ENCODE measurements at regions not wholly inside any gene's neighbourhood (a gene's known extent, or its start where the extent isn't known, plus 50 kb on each side); places are given as distances from the start of the nearest gene placed in this dataset.

- H3K9ac ChIP-seq (replicated peaks; ENCODE audit: extremely low read depth, insufficient read depth, low read length): no peak overlapping the region
- no peaks in the 10 kb centered on the region for H3K27me3 ChIP-seq (ENCODE audit: control insufficient read depth in 2 of 2, insufficient read depth in 2 of 2, low read length in 2 of 2)
- FAIRE-seq: no peak
- no peak for DNase-seq (ENCODE audit: low read depth, low spot score)
- H3K27ac ChIP-seq (ENCODE audit: insufficient read depth, low read depth, low read length): no peak overlapping the region
- ChIA-PET CTCF (interaction anchor here (0.6 to 0.8 kb wide), 2 partner anchors 17 to 41 kb away, joined by 3 read pairs; no protein-coding TSS in a partner anchor), POLR2A (no interaction called here)
- H3K4me3 ChIP-seq (replicated peaks in 1 of 3; ENCODE audit: insufficient read depth in 1 of 3, low read depth in 1 of 3, low read length in 3 of 3): no peak overlapping the region
- TF ChIP-seq EZH2 (IDR thresholded peaks at IDR 0.05; ENCODE audit: borderline replicate concordance, low read depth, low read length, severe bottlenecking): no peak
- no peak for TF ChIP-seq GATA2 (IDR thresholded peaks at IDR 0.05; ENCODE audit: insufficient read depth, insufficient read length, low read depth, low read length)
- TF ChIP-seq JUN (IDR thresholded peaks at IDR 0.05; ENCODE audit: borderline replicate concordance, insufficient read depth, insufficient read length, low read depth): no peak
- no peak for TF ChIP-seq POLR2AphosphoS5 (IDR thresholded peaks at IDR 0.05; ENCODE audit: insufficient read depth, low read depth, low read length)
- TF ChIP-seq FOS (IDR thresholded peaks at IDR 0.05; ENCODE audit: borderline replicate concordance, insufficient read depth, low read length): no peak
- dilution Hi-C loops (cut with MboI; ENCODE audit: extremely low pct_ligation_motif_present, low sequenced_read_pairs): no loop called here
- intact Hi-C loops (cut with micrococcal nuclease): loop anchor here (5.0 kb wide), 1 partner anchor 98 kb away; no protein-coding TSS in a partner anchor
- no peaks in the 10 kb centered on the region for H3K9me1 ChIP-seq (replicated peaks; ENCODE audit: control insufficient read depth, extremely low read depth, insufficient read depth, low read length)
- peaks cover 13% of the 10 kb centered on the region for H3K4me1 ChIP-seq (ENCODE audit: control insufficient read depth, extremely low read depth, insufficient read depth, low read length)
- no peaks in the 10 kb centered on the region for H3K36me3 ChIP-seq (ENCODE audit: control insufficient read depth in 2 of 2, extremely low read depth in 1 of 2, insufficient read depth in 2 of 2, low read length in 2 of 2)
- peak overlapping the region; percentile 42 for H2AFZ ChIP-seq (ENCODE audit: low read depth, low read length)
- H3K79me2 ChIP-seq (ENCODE audit: control insufficient read depth, insufficient read depth, low read length): no peaks in the 10 kb centered on the region
- no peak overlapping the region for H3K4me2 ChIP-seq (ENCODE audit: insufficient read depth, low read length)
- no peaks in the 10 kb centered on the region for H4K20me1 ChIP-seq (replicated peaks; ENCODE audit: control insufficient read depth, extremely low read depth, insufficient read depth, low read length)
- BruUV-seq (replicated peaks): no TSS peak
- no peaks in the 10 kb centered on the region for H3K9me3 ChIP-seq (replicated peaks; ENCODE audit: control insufficient read depth, insufficient read depth, low read length)
These were observed 201.5 kb downstream of the AUH start for GRCh38 chr9:91160181-91160580.

DNA sequence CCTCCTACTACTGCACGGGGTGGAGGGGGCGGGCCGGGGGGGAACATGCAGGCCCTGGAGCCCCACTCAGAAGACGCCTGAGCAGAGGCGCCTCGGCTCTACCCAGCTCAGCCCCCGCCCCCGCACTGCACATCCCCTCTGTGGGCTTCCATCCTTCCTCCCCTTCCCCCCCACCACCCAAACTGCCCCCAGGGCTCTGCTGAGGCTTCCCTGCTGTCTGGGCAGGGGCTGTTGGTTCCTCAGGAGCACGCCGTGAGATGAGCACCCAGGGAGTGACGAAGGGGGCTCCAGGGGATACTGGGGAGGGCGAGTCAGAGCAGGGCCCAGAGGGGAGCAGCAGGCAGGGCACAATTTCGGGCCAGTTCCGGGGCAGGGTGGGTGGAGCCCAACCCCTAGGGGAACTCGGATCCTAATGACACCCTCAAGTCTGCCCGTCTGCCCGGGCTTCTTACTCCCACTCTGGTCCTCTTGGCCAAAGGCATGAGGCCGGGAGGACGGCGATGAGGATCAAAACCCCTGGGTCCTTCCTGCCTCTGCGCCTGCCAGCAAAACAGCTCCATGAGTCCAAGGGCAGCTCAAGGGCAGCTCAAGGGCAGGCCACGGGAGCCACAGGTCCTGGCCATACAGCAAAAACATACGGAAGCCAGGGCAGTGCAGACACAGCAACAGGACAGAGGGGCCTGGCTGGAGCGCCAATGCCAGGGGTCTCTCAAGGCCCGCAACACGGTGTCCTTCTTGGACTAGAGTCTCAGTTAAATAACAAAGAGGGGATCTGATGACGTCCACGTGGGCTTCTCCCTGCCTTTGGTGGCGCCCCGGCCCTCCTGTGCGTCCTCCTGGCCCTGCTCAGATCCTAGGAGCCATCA, 200.9 kb downstream of the AUH start:
- BruUV-seq (replicated peaks): no TSS peak
- Histone ChIP-seq H4K20me1 (replicated peaks; ENCODE audit: control insufficient read depth, extremely low read depth, insufficient read depth, low read length) (no peaks in the 10 kb centered on the region), H3K9ac (replicated peaks; ENCODE audit: extremely low read depth, insufficient read depth, low read length) (no peak overlapping the region), H3K4me2 (ENCODE audit: insufficient read depth, low read length) (no peak overlapping the region), H2AFZ (ENCODE audit: low read depth, low read length) (no peak overlapping the region), H3K4me1 (ENCODE audit: control insufficient read depth, extremely low read depth, insufficient read depth, low read length) (peaks cover 15% of the 10 kb centered on the region), H3K27me3 (ENCODE audit: control insufficient read depth in 2 of 2, insufficient read depth in 2 of 2, low read length in 2 of 2) (no peaks in the 10 kb centered on the region), H3K36me3 (ENCODE audit: control insufficient read depth in 2 of 2, extremely low read depth in 1 of 2, insufficient read depth in 2 of 2, low read length in 2 of 2) (no peaks in the 10 kb centered on the region), H3K79me2 (ENCODE audit: control insufficient read depth, insufficient read depth, low read length) (no peaks in the 10 kb centered on the region), H3K4me3 (replicated peaks in 1 of 3; ENCODE audit: insufficient read depth in 1 of 3, low read depth in 1 of 3, low read length in 3 of 3) (no peak overlapping the region), H3K27ac (ENCODE audit: insufficient read depth, low read depth, low read length) (no peak overlapping the region), H3K9me3 (replicated peaks; ENCODE audit: control insufficient read depth, insufficient read depth, low read length) (no peaks in the 10 kb centered on the region), H3K9me1 (replicated peaks; ENCODE audit: control insufficient read depth, extremely low read depth, insufficient read depth, low read length) (no peaks in the 10 kb centered on the region)
- POLR2A ChIA-PET: no interaction called here
- dilution Hi-C loops (cut with MboI; ENCODE audit: extremely low pct_ligation_motif_present, low sequenced_read_pairs): no loop called here
- CTCF ChIA-PET: interaction anchor here (0.6 kb wide), 1 partner anchor 42 kb away, joined by 3 read pairs; no protein-coding TSS in a partner anchor
- TF ChIP-seq POLR2A (IDR thresholded peaks at IDR 0.05; ENCODE audit: low read depth, low read length): no peak
- no peak for TF ChIP-seq EZH2 (IDR thresholded peaks at IDR 0.05; ENCODE audit: borderline replicate concordance, low read depth, low read length, severe bottlenecking)
- no peak for TF ChIP-seq GATA2 (IDR thresholded peaks at IDR 0.05; ENCODE audit: insufficient read depth, insufficient read length, low read depth, low read length)
- TF ChIP-seq POLR2AphosphoS5 (IDR thresholded peaks at IDR 0.05; ENCODE audit: insufficient read depth, low read depth, low read length): no peak
- TF ChIP-seq MYC (IDR thresholded peaks at IDR 0.05; ENCODE audit: low read depth, low read length): no peak
- TF ChIP-seq CTCF (IDR thresholded peaks at IDR 0.05; ENCODE audit: extremely low read depth in 1 of 2, insufficient read depth in 1 of 2, low read depth in 1 of 2, low read length in 2 of 2): no peak
- no peak for TF ChIP-seq FOS (IDR thresholded peaks at IDR 0.05; ENCODE audit: borderline replicate concordance, insufficient read depth, low read length)
- TF ChIP-seq JUN (IDR thresholded peaks at IDR 0.05; ENCODE audit: borderline replicate concordance, insufficient read depth, insufficient read length, low read depth): no peak
- TF ChIP-seq MAX (IDR thresholded peaks at IDR 0.05; ENCODE audit: insufficient read depth, insufficient read length): no peak
- FAIRE-seq (no peak), DNase-seq (ENCODE audit: low read depth, low spot score) (no peak)
- intact Hi-C loops (cut with micrococcal nuclease): loop anchor here (5.0 kb wide), 1 partner anchor 99 kb away; no protein-coding TSS in a partner anchor
